Activated T-helper 1 cell treated with anti-CD3 and anti-CD28 coated beads, Interleukin-2, amount 50 U/mL, for 16 hours (primary cell): ENCODE measurements at regions not wholly inside any gene's neighbourhood (a gene's known extent, or its start where the extent isn't known, plus 50 kb on each side); places are given as distances from the start of the nearest gene placed in this dataset.

ENCODE experiments used
- DNase-seq, 2 donors: peaks; one replicate each; pipeline ENCODE4 v3.0.0-alpha.2; 2020; ENCODE audit warnings: low read depth in 1 of 2, low spot score in 1 of 2

- no peak for DNase-seq
Measured at GRCh38 chr2:128710729-128711128, 392.1 kb upstream of the HS6ST1 start.

- DNase-seq, result no peak
Measured at GRCh38 chr2:128714285-128714684, 395.6 kb upstream of the HS6ST1 start.

- DNase-seq, result no peak
Measured at GRCh38 chr2:128714851-128715312, 396.2 kb upstream of the HS6ST1 start.

- no peak for DNase-seq
Measured at GRCh38 chr2:128715360-128715759, 396.7 kb upstream of the HS6ST1 start.

- DNase-seq, result no peak
Measured at GRCh38 chr2:128716299-128716721, 397.6 kb upstream of the HS6ST1 start.

GRCh38 chr2:128717758-128718710, 399.4 kb upstream of the HS6ST1 start:
- DNase-seq, result no peak

- DNase-seq, result no peak
Measured at GRCh38 chr2:128720080-128721022, 401.7 kb upstream of the HS6ST1 start.

GRCh38 chr2:128721096-128721495, 402.4 kb upstream of the HS6ST1 start:
- no peak for DNase-seq

GRCh38 chr2:128722489-128722888, 403.8 kb upstream of the HS6ST1 start:
- DNase-seq, result no peak

- DNase-seq, result no peak
Measured at GRCh38 chr2:128724547-128724946, 405.9 kb upstream of the HS6ST1 start.

GRCh38 chr2:128724972-128725371, 406.3 kb upstream of the HS6ST1 start:
- no peak for DNase-seq

- DNase-seq, result no peak
Measured at GRCh38 chr2:128726236-128726635, 407.6 kb upstream of the HS6ST1 start.

GRCh38 chr2:128726911-128727310, 408.2 kb upstream of the HS6ST1 start:
- no peak for DNase-seq

- no peak for DNase-seq
Measured at GRCh38 chr2:128727404-128727803, 408.7 kb upstream of the HS6ST1 start.

- DNase-seq, result no peak
Measured at GRCh38 chr2:128727914-128728313, 409.2 kb upstream of the HS6ST1 start.

- DNase-seq, result no peak
Measured at GRCh38 chr2:128729051-128729450, 410.4 kb upstream of the HS6ST1 start.

GRCh38 chr2:128731994-128732650, 413.5 kb upstream of the HS6ST1 start:
- DNase-seq, result no peak

- DNase-seq, result no peak
Measured at GRCh38 chr2:128732976-128733431, 414.3 kb upstream of the HS6ST1 start.

- DNase-seq, result no peak
Measured at GRCh38 chr2:128733450-128733849, 414.8 kb upstream of the HS6ST1 start.

- DNase-seq, result no peak
Measured at GRCh38 chr2:128734521-128735295, 416.0 kb upstream of the HS6ST1 start.
